Right hindlimb (tissue), 1 donor: ENCODE measurements at regions not wholly inside any gene's neighbourhood (a gene's known extent, or its start where the extent isn't known, plus 50 kb on each side); places are given as distances from the start of the nearest gene placed in this dataset.
A peak's percentile ranks its signal among the peaks of the same experiment; 100 is the strongest.

Source experiments
- DNase-seq: peaks from one replicate; pipeline ENCODE4 v3.0.0-alpha.2; 2018

- no peak for DNase-seq
Measured at GRCh38 chr3:117264204-117264994, 554.8 kb downstream of the TUSC7 start.

- no peak for DNase-seq
Measured at GRCh38 chr3:117266806-117267205, 557.2 kb downstream of the TUSC7 start.

- no peak for DNase-seq
Measured at GRCh38 chr3:117268318-117268717, 558.7 kb downstream of the TUSC7 start.

- no peak for DNase-seq
Measured at GRCh38 chr3:117272274-117272673, 562.7 kb downstream of the TUSC7 start.

- DNase-seq = no peak
Measured at GRCh38 chr3:117272876-117273523, 563.4 kb downstream of the TUSC7 start.

GRCh38 chr3:117277816-117278215 is 568.2 kb downstream of the TUSC7 start:
- DNase-seq = no peak

GRCh38 chr3:117278424-117279190 is 569.0 kb downstream of the TUSC7 start:
- no peak for DNase-seq

- DNase-seq = peak; percentile 22
Measured at GRCh38 chr3:117281371-117281770, 571.8 kb downstream of the TUSC7 start.

GRCh38 chr3:117282566-117282965 is 573.0 kb downstream of the TUSC7 start:
- peak; percentile 20 for DNase-seq

GRCh38 chr3:117285737-117286136 is 576.2 kb downstream of the TUSC7 start:
- DNase-seq = peak; percentile 18

GRCh38 chr3:117286488-117286887 is 576.9 kb downstream of the TUSC7 start:
- DNase-seq = no peak

GRCh38 chr3:117287602-117288001 is 578.0 kb downstream of the TUSC7 start:
- no peak for DNase-seq

GRCh38 chr3:117291476-117291875 is 581.9 kb downstream of the TUSC7 start:
- DNase-seq = no peak

- no peak for DNase-seq
Measured at GRCh38 chr3:117297065-117297464, 587.5 kb downstream of the TUSC7 start.

GRCh38 chr3:117297541-117297940 is 588.0 kb downstream of the TUSC7 start:
- DNase-seq = no peak

- no peak for DNase-seq
Measured at GRCh38 chr3:117298273-117298672, 588.7 kb downstream of the TUSC7 start.

- DNase-seq = no peak
Measured at GRCh38 chr3:117302428-117302827, 592.8 kb downstream of the TUSC7 start.

- no peak for DNase-seq
Measured at GRCh38 chr3:117303443-117303842, 593.9 kb downstream of the TUSC7 start.

- no peak for DNase-seq
Measured at GRCh38 chr3:117304681-117305080, 595.1 kb downstream of the TUSC7 start.

GRCh38 chr3:117305681-117306080 is 596.1 kb downstream of the TUSC7 start:
- no peak for DNase-seq

GRCh38 chr3:117306299-117306698 is 596.7 kb downstream of the TUSC7 start:
- no peak for DNase-seq

GRCh38 chr3:117308353-117308752 is 598.8 kb downstream of the TUSC7 start:
- DNase-seq = no peak

- DNase-seq = no peak
Measured at GRCh38 chr3:117308756-117309155, 599.2 kb downstream of the TUSC7 start.

GRCh38 chr3:117310536-117310935 is 601.0 kb downstream of the TUSC7 start:
- DNase-seq = no peak
